Prostate gland (tissue), 2 donors: ENCODE measurements at regions not wholly inside any gene's neighbourhood (a gene's known extent, or its start where the extent isn't known, plus 50 kb on each side); places are given as distances from the start of the nearest gene placed in this dataset.

Experiments used
- POLR2A ChIP-seq: fragments of 450-650 bp; IDR thresholded peaks from one replicate; pipeline ENCODE4 v1.6.1; 2016; ENCODE audit warnings: antibody characterized with exemption, mild to moderate bottlenecking
- POLR2AphosphoS5 ChIP-seq: sonication (generic); formaldehyde crosslinking; IDR thresholded peaks from one replicate; pipeline ENCODE4 v1.6.1; 2017; ENCODE audit warnings: antibody characterized with exemption
- TF ChIP-seq, protein P1 (sequence below), 4 experiments: fragments of 200-600 bp in 2 of 4; fragments of 450-650 bp in 2 of 4; sonication (generic) in 2 of 4; IDR thresholded peaks; 1 replicate in 3 of 4; 2 replicates in 1 of 4; pipeline ENCODE4 v1.5.1; 2016 to 2019; ENCODE audit warnings: antibody characterized with exemption in 4 of 4, mild to moderate bottlenecking in 2 of 4, moderate library complexity in 2 of 4

DNA sequence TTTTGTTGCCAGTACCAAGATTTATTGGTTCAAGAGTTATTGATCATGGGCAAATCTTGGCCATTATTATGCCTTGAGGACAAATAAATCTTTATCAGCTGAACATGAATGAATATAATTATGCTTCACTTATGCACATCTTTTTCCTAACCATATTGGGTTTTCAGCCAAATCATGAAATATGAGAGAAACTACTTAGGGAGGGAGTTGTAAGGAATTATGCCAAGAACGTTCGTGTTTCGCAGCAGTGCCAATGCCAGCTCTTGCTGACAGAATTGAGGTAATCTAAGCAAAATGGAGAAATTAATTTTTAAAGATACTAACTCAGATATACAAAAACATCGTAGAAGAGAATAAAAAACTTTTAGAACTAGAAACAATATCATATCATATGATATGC is 301.1 kb upstream of the SASH1 start:
- TF ChIP-seq POLR2A (no peak), POLR2AphosphoS5 (no peak)
- TF ChIP-seq, protein P1, sequence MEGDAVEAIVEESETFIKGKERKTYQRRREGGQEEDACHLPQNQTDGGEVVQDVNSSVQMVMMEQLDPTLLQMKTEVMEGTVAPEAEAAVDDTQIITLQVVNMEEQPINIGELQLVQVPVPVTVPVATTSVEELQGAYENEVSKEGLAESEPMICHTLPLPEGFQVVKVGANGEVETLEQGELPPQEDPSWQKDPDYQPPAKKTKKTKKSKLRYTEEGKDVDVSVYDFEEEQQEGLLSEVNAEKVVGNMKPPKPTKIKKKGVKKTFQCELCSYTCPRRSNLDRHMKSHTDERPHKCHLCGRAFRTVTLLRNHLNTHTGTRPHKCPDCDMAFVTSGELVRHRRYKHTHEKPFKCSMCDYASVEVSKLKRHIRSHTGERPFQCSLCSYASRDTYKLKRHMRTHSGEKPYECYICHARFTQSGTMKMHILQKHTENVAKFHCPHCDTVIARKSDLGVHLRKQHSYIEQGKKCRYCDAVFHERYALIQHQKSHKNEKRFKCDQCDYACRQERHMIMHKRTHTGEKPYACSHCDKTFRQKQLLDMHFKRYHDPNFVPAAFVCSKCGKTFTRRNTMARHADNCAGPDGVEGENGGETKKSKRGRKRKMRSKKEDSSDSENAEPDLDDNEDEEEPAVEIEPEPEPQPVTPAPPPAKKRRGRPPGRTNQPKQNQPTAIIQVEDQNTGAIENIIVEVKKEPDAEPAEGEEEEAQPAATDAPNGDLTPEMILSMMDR (IDR thresholded peaks at IDR 0.05), result no peak
